ENCODE measurements at regions not wholly inside any gene's neighbourhood (a gene's known extent, or its start where the extent isn't known, plus 50 kb on each side); places are given as distances from the start of the nearest gene placed in this dataset.

GRCh38 chr20:52818491-52818890 lies 153.7 kb upstream of the TSHZ2 start:
- no peak for DNase-seq (ENCODE audit: low read depth)

- DNase-seq (ENCODE audit: low read depth), result no peak
Observed at GRCh38 chr20:52817981-52818380, 154.2 kb upstream of the TSHZ2 start.

DNA sequence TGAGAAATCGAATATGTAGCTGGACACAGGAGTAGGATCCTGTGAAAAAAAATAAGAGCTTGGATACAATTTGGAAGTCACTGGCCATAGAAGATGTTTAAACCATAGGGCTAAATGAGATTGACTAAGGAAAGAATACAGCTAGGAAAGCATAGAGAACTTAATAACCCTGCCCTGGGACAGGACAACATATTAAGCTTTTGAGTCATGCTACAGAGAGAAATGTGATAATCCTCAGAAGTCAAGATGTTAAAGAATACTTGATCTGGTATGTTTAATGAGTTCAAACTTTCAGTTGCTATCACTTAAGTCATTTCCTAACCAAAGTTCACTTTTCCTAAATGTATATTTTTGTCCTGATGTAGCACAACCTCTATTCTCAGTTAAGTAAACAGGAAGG lies 154.6 kb upstream of the TSHZ2 start:
- no peak for DNase-seq (ENCODE audit: low read depth)

GRCh38 chr20:52814371-52814770 lies 157.8 kb upstream of the TSHZ2 start:
- no peak for DNase-seq (ENCODE audit: low read depth)

GRCh38 chr20:52812231-52812847 lies 159.8 kb upstream of the TSHZ2 start:
- no peak for DNase-seq (ENCODE audit: low read depth)

DNA sequence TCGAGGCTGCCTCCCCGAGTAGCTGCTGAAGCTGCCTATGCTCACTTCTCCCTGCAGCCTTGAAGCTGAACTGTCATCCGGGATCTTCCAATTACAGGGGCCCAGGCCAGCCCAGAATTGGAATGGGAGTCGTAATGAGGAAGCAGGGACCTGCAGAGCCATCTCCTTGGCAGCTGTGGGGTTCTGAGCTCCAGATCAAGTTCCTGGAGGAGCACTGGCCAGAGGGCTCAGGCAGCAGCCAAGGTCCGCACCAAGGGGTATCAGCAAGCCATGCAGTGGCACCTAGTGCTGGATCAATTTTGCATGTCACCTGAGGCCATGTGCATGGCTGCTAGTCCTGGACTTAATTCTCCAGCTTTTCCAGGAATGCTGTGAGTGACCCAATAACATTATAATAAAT lies 163.2 kb upstream of the TSHZ2 start:
- DNase-seq (ENCODE audit: low read depth), result no peak

DNA sequence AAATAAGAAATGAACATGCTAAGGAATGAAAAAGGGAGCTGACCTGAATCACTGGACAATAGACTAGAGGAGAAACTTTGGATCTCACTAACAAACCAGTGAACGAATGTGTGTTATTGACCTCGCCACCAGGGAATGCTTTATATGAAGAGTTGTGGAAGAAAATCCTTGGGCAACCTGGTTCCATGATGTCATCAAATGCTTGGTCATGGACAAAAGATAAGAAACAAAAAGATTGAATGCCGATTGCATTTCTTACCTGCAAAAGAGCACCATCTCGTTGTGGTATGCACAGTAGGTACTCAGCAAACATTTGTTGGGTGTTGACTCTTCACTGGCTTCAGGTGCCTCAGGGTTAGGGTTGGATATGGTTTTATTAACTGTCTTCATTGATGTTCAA lies 165.2 kb upstream of the TSHZ2 start:
- DNase-seq (ENCODE audit: low read depth), result no peak

DNA sequence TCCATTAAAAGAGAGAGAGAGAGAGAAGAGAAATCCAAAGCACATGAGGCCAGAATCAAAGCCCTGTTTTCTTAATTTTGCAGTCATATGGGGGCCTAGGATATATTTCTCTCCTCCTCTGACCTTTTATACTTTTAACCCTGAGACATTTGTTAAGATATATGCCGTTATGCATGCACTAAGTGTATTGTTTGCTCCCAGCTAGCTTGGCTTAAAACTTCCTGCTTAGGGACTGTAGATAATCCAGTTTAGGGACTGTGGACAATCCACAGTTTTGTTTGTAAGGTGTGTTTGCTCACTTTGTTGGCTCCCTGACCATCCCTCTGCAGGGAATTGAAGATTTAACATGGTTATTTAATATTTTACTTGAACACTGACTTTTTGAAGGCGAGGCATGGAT lies 166.3 kb upstream of the TSHZ2 start:
- no peak for DNase-seq (ENCODE audit: low read depth)

GRCh38 chr20:52805296-52805571 lies 166.9 kb upstream of the TSHZ2 start:
- DNase-seq (ENCODE audit: low read depth), result no peak

- no peak for DNase-seq (ENCODE audit: low read depth)
Observed at GRCh38 chr20:52804497-52805295, 167.5 kb upstream of the TSHZ2 start.

- DNase-seq (ENCODE audit: low read depth), result no peak
Observed at GRCh38 chr20:52801628-52802006, 170.5 kb upstream of the TSHZ2 start.

DNA sequence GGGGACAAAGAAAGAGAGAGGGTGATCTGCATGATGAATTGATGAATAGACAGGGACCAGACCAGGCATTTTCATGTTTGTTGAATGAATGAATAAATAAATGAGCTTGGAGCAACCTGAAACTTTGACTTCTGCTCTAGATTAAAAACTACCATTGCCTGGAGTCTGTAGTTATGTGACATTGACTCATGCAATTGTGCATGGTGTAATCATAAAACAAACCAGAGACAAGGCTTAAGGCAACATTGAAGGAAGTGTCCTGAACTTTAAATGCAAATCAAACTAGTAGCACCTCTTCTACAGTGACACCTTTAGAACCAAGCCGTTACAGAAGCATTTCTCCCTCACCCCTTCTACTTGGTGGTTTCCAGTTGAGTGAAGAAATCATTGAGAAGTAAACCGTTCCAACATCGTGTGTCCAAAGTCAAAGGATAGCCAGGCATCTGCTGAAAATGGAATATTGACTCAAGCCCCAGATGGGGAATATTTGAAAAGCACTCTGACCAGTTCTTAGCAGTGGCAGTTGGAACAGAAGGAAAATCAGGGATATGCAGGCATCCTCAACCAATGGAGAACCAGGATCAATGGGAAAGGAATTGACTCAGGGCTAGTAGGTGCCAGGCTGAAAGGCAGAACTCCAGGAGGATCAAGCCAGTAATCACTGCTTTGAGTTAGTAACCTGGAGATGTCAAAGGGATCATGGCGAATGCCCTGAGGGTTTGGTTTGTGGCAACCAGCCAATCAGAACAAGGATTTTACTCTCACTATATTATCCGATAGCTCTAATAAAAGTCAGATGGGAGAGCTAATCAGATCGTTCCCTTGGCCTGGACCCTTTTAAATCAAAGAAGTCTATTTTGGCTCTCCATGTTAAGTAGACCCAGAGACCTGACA lies 171.2 kb upstream of the TSHZ2 start:
- no peak for DNase-seq (ENCODE audit: low read depth)

DNA sequence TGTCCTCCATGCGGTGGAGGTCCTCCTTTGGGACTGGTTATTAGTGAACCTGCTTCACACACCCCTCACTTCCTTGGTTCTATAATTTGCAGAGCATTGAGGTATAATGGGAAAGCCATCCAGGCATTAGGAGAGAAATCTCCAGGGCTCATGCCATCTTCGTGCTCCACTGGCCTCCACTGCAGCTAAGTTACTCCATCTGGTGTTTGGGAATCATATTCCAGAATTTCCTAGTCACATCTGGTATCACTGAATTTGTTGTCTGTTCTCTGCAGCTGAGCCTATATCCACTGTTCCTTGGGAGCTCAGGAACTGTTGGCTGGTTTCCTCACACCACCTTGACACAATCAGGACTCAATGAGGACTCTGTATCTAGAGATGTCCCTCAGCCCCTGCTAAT lies 173.0 kb upstream of the TSHZ2 start:
- DNase-seq (ENCODE audit: low read depth), result no peak

DNA sequence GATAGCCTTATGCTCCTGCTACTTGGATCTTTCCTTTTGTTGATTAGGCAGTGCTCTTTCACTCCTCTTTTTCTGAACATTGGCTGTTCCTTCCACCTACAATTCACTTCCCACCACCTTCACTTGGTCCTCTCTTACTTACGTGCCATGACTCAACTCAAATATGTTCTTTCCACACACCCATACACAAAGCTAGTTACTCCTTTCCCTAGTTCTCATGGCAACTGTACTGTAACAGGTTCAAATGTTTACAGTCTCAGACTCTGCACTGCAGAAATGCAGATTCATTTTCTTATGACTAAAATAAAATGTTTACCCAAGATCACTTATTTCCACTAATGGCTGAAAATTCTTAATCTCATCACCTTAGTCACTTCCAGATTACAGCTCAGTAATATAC lies 174.0 kb upstream of the TSHZ2 start:
- DNase-seq (ENCODE audit: low read depth), result no peak

DNA sequence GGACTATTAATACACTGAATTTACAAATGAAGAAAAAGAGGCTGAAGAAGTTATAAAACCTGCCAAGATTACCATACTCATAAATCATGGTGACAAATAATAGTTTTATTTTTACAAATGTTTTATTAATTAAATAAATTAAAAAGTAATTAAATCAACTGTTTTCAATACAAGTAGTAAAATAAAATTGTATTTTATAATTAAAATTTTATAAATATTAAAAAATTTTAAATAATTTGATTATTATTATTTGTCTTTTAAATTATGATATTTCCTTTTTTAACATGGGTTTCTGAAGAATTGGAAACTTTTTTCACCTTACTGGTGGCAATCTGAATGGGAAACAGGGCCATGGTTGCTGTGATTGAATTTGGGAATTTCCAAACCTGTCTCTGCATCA lies 177.3 kb upstream of the TSHZ2 start:
- DNase-seq (ENCODE audit: low read depth), result no peak

- no peak for DNase-seq (ENCODE audit: low read depth)
Observed at GRCh38 chr20:52793339-52793963, 178.7 kb upstream of the TSHZ2 start.

DNA sequence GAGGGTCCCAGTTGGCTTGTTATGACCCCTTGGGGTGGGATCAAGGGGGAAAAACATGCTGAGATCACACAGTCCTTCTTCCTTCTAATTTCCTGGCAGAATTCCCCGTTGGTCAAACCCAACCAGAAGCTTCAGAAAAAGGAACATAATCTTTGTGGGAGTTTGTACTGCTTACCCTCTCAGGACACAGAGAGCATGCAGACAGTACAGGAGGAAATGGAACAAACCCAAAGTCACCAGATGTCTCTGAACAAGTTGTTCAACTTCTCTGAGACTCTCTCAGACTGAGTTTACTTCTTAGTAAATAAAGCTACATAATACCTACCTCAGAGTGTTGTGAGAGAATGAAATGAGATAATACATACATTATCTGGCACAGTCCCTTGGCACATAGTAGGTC lies 181.1 kb upstream of the TSHZ2 start:
- DNase-seq (ENCODE audit: low read depth), result no peak

GRCh38 chr20:52789716-52790115 lies 182.4 kb upstream of the TSHZ2 start:
- DNase-seq (ENCODE audit: low read depth), result no peak

- DNase-seq (ENCODE audit: low read depth), result no peak
Observed at GRCh38 chr20:52787962-52788361, 184.2 kb upstream of the TSHZ2 start.

DNA sequence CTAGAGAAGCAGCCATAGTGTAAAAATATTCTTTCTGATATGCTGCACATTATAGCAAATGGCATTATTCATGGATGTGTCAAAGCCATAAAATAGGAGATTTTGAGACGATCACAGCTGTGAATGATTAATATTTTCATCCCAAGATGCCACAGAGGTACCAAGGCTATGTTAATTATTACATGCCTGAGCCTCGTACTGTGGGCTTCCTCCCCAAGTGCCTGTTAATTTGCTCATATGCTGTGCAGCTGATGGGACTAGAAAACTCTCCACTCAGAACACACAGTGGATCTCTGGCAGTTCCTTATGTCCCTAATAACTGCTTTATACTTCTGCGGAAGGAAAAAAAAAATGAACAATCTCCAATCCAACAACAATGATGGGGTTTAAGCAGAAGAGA lies 184.9 kb upstream of the TSHZ2 start:
- no peak for DNase-seq (ENCODE audit: low read depth)

GRCh38 chr20:52785679-52786078 lies 186.5 kb upstream of the TSHZ2 start:
- no peak for DNase-seq (ENCODE audit: low read depth)

DNA sequence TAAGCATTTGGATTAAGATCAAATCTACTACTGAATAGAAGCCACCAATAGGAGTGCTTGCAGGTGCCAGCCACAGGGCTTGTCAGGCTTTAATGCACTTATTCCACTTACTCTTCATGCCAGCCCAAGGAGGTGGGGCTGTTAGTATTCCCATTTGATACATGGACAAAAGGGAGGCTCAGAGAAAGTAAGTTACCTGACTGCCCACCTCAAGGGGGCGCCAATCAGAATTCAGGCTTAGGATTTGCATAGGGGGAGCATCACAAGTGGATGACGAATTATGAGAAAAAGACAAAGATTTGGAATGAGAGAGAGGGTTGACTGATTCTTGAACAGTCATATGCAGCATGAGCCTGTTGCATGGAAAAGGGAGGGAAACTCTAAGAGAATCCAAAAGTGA lies 188.4 kb upstream of the TSHZ2 start:
- no peak for DNase-seq (ENCODE audit: low read depth)

DNA sequence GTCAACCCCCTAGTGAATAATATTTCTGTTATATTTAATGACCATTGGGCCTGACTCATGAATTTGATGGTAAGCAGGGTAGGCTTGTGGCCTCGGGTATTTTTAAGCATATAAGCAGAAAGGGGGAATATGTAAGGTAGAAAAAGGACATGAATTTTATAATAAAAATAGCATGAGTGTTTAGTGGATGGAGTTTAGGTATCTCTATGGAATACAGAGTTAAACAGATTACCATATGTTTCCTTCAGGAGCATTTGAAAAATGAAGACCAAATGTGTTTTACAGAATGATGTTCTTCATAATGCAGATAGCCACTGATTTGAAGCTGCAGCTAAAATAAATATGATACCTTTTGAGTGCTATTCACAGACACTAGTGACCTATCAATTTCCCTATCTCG lies 191.7 kb upstream of the TSHZ2 start:
- no peak for DNase-seq (ENCODE audit: low read depth)

All from stimulated activated CD8-positive, alpha-beta memory T cell treated with anti-CD3 and anti-CD28 coated beads, Interleukin-12 subunit alpha, Interleukin-12 subunit beta, amount 100 ng/mL, for 1 hour (primary cell).